GM18498 (cell line): ENCODE measurements at regions not wholly inside any gene's neighbourhood (a gene's known extent, or its start where the extent isn't known, plus 50 kb on each side); places are given as distances from the start of the nearest gene placed in this dataset.
"Not testable (repeated sequence)": the region's sequence is repeated elsewhere in the genome, so short reads cannot be mapped to it uniquely, and the experiment has no call there.

Experiments
- ATAC-seq: cut with Tn5 transposase; IDR thresholded peaks from one replicate; pipeline ENCODE4 v1.9.1; 2021; ENCODE audit warnings: mild to moderate bottlenecking, moderate library complexity; ENCODE audit not compliant: unreplicated experiment

DNA sequence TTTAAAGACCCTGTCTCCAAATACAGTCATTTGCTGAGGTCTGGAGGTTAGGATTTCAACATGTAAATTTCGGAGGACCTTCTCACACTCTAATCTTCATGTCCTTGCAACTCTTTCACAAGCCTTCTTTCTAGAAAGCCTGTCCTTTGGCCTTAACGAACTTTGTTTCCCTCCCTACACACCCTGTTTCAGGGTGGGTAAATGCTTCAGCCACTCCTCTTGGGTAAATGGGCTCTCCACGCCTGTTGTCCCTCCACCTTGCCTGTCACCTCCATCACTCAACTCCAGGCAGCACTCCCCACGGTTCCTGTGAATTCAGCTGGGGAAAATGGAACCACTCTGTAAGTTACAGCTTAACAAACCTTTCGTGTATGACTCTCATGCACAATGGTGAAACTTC is 84.0 kb upstream of the COG2 start:
- ATAC-seq = no peak

DNA sequence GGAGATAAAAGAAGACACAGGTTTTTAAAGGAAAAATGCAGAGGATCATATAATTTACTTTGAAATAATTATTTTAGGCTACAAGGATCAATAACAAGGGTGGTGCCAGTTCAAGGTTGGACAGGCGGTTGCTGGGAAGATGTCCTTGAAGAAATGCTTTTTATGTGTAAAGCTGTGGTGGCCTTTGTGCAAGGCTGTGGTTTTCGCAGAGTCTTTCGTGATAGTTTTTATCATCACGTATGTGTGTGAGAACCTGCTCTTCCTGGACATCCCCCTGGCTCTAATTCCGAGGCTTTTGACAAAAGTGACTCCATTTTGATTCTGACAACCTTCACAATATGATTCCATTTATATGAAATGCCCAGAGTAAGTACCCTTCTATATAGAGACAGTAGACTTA is 85.8 kb upstream of the COG2 start:
- no peak for ATAC-seq

DNA sequence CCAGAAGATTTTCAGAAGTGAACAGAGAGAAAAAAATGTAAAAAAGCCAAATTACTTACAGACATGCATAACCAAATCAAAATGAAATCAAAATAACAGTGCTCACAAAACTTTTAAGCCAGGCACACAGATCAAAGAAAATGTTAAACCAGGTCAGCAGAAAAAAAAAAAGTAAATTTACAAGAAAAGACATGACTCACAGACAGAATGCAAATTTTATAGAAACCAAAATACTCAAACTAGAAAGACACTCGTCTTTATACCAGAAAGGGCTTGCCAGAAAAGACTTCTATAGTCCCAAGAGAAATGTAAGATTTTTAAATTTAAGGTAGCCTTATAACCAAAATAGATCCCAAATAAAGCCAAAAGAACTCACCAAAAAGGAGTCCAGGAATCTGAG is 86.5 kb upstream of the COG2 start:
- no peak for ATAC-seq

DNA sequence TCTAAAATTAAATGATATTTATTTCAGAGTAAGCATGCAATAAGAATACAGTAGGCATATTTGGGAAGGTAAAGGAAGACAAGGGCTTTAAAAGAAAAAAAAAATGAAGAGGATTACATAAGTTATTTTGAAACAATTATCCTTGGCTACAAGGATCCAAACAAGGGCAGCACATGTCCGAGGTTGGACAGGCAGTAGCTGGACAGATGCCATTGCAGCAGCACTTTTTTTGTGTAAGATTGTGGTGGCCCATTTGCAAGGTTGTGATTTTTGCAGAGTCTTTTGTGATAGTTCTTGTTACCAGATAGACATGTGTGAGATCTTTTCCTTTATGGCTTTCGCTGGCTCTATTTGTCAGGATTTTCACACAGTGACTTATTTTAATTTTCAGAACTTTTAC is 89.4 kb upstream of the COG2 start:
- ATAC-seq = no peak

DNA sequence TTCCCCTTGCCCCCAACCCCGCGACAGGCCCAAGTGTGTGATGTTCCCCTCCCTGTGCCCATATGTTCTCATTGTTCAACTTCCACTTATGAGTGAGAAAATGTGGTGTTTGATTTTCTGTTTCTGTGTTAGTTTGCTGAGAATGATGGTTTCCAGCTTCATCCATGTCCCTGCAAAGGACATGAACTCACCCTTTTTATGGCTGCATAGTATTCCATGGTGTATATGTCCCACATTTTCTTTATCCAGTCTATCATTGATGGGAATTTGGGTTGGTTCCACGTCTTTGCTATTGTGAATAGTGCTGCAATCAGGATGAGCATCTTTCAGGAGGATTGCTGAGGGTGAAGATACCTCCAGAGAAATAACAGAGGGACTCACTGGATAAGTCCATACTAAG is 91.3 kb upstream of the COG2 start:
- ATAC-seq = not testable (repeated sequence)

DNA sequence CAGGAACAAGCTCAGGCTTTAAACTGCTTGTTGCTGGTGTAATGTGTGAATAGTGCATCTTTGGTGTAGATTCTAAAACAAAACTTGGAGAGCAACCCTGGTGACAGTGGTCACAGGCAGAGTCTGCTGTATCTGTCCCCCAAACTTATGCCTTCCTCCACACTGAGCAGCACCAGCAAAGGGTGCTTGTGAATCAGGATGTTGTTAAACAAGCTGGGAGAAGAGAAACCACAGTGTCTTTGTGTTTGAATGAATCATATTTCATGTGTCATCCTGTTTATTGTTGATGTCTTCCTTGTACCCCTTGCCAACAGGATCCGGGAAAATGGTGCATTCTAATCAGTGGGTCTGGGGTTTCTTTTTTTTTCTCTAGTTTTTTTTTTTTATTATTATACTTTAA is 91.9 kb upstream of the COG2 start:
- no peak for ATAC-seq

DNA sequence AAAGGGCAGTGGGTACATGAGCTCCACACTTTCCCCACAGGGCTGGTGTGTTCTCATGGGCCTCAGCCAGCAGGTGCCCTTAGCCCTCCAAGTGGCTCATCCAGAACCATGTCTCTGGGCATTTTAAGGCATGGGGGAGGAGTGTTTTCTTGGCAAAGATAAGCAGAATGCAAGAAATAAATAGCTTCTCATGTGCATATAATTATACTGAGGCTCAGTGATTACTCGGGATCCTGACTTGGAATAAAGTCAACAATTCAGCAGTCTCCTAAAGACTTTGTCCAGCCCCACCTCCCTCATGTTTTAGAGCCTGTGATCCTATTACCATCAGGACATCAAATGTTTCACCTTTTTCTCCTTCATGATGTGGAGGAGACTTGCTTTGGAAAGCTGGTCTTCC is 92.7 kb upstream of the COG2 start:
- no peak for ATAC-seq

DNA sequence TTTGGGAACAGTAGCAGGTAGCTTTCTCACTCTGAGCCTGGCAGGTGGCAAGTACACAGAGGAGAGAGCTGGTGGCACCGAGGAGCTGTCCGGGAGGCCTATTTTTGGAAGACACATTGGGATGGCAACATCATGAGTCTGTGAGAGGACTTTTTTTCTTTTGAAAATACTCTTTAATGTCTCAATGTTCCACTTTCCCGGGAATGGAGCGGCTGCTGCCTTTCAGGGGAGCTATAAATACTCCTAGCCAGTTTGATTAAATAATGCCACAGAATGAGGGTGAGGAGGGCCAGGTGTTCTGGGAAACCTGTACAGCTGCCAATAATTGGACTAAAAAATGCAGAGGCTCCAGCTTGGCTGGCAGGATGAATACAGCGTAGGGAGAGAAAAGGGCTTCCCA is 93.3 kb upstream of the COG2 start:
- ATAC-seq = no peak

DNA sequence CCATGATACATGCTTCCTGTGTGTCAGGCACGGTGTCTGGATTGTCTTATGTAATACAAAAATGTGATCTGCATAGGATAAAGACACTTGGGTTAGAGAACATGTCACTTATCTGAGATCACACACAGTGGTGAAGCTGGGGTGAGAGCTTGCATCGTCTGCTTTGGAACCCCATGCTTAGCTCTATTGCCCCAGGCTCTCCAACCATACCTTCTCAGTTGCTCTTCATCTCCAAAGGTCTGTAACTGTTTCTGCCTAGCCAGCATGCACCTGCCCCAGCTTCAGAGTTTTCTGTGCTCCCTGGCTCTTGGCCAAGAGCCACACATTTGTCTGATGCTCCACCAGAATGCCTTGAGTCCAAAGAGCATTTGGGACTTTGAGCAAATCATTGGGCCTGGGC is 93.9 kb upstream of the COG2 start:
- no peak for ATAC-seq

DNA sequence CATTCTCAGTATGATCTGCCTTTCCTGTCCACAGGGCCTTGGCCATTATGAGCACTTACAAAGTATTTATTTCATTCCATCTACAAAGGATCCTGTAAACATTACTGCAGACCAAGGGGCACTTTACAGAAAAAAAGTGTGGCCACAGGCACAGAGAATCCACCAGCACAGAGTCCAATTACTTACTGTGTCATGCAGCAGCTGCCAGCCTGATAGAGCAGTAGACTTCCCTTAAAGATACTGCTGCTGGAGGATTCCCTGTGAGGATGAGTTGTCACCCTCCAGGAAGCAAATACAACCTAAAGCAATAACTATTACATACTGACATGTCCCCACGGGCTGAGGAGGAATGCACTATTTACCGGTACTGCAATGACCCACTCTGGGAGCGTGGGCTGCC is 97.1 kb upstream of the COG2 start:
- ATAC-seq = no peak

DNA sequence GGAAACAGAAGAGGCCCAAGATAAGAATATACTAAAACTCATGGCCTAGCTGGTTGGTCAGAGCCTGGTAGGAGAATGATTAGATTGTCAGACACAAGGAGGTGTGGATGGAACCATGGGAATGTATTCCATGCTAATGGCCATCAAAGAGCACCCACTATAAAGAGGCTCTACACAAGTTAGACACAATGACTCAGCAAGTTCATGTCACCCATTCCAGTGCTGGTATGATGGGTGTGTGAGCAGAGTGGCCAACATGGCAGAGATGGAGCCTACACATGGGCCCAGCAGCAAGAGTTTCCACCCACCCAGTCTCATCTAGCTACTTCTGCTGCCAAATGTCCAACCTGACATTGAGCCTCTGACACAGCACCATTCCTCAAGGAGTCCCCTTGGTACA is 97.5 kb upstream of the COG2 start:
- ATAC-seq = no peak

DNA sequence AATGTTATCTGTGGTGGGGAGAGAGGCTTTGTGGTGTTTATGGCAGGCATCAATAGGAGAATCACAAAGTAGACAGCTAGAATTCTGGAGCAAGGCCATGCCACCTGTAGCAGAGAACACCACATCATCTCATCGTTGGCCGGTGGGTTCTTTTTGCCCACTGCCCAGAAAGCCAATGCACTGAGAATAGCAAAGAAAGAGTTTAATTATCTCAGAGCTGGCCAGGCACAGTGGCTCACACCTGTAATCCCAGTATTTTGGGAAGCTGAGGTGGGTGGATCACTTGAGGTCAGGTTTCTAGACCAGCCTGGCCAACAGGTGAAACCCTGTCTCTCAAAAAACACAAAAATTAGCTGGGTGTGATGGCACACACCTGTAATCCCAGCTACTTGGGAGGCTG is 99.2 kb upstream of the COG2 start:
- ATAC-seq = no peak

DNA sequence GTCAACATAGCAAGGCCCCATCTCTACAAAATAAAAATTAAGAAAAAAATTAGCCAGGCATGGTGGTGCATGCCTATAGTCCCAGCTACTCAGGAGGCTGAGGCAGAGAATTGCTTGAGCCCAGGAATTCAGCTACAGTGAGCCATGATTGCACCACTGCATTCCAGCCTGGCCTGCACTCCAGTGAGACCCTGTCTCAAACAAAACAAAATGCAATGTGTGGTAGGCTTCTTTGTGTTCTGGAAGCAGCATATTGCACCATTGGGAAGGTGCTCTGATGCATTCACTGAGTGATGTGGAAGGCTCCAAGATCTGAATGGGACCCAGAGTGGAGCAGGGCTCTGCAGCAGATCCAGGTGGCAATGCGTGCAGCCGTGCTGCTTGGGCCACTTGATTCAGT is 99.6 kb upstream of the COG2 start:
- ATAC-seq = no peak

DNA sequence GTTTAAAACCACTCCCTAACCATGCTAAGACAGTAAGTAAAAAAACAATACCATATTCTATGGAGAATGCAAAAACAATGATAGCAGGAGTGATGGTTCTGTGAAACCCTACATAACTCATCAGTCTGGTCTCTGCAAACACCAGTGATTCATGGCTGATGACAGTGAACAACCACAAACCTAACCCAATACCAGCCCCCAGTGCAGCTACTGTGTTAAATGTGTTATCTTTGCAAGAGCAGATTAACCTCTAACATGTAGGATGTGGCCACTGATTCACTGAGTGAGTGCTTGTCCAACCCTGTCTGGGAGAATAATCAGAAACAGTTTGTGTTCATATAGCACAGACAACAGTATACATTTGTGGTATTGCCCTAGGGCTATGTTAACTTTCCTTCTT is 100.2 kb upstream of the COG2 start:
- no peak for ATAC-seq

DNA sequence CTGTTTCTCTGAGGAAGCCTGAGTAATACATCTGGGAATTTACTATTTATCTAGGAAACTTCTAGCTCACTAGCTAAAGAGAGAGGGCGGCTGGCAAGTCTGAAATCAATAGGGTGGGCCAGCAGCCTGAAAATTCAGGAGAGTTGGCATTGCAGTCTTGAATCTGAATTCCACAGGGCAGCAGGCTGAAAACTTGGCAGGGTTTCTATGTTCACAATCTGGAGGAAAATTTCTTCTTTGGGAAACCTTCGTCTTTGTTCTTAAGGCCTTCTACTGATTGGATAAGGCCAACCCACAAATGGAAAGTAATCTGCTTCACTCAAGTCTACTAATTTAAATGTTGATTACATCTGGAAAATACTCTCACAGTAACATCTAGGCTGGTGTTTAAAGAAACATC is 101.0 kb upstream of the COG2 start:
- ATAC-seq = no peak

DNA sequence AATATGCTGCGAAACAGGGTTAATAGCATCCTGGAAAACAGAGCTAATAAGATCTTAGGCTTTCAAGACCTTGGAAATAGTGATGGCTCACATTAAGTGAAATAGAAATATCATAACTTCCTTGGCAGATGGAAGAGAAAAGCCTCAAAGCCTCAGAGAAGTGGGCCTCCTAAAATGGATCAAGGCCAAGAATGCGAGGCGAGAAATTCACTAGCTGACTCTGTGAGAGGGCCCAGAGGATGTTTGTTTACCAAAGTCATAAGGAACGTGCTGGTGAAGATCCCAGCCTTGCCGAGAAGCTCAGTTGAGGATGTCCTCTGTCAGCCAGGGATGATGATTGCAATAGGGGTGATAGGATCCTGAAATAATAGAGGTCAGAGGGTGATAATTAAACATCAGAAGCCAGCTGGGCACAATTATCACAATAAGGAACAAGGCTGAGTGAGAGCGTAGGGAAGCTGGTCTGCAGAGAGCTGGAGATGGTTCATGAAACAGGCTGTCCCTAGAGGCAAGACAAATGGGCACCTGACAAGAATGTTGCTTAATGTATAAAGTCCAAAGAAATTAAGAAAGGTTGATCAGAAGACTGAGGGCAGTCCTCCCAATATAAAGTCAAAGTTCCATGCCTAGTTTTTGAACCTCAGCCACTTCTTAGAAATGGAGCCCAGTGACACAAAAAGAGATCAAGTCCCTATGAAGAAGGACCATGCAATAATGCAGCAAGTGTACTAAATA is 101.7 kb upstream of the COG2 start:
- no peak for ATAC-seq

DNA sequence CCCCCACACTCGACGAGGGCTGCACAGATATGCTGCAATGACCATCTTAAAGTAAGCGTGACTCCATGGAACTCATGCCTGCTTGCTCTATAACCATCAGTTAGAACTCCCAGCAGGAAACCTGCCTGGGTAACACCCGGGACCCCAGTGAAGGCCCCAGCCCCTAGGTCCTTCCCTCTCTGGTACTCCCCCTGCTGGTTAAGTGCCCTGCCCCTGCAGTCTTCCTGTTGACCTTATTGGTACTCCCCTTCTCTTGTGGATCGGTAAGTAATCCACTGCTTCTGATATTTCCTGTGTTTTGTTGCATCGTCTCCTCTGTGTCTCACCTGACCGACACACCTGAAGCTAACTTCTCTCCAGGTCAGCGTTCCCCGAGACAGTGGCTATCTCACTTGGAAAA is 104.8 kb upstream of the COG2 start:
- ATAC-seq = no peak

DNA sequence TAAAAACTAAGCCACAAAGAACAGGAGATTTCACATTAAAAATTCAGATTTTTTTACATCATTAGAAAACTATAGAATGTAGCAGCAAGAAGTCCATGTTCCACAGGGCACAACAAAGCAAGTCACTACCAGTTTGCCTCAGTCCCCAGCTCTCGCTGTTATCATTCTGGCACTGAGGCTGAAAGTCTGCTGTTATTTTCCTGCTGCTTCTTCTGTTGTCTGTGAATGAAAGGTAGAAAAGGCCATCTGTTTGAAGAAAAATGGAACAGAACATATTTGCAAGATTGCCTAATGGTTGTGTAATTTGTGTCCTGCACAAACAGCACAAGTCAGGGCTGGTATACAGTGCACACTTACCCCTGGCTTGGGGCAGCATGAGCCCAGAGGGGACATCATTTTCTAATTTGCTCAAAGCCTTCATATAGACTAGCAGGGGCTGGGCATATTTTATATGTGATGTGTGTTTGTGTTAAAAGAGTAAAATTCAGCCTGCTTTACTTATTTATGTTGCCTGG is 105.6 kb upstream of the COG2 start:
- no peak for ATAC-seq

DNA sequence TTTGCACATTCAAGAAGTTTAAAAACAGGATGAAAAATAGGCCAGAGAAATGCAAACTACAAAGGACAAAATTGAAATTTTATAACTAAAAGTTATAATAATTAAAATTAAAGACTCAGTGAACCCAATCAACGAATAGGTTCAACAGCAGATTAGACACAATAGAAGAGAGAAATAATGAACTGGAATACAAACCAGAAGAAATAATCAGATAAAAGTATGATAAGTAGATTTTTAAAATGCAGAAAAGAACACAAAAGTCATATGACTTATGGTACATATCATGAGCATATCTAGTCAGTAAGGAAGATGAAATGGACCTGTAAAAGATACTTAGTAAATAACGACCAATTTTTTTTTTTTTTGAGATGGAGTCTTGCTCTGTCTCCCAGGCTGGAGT is 108.1 kb upstream of the COG2 start:
- no peak for ATAC-seq

DNA sequence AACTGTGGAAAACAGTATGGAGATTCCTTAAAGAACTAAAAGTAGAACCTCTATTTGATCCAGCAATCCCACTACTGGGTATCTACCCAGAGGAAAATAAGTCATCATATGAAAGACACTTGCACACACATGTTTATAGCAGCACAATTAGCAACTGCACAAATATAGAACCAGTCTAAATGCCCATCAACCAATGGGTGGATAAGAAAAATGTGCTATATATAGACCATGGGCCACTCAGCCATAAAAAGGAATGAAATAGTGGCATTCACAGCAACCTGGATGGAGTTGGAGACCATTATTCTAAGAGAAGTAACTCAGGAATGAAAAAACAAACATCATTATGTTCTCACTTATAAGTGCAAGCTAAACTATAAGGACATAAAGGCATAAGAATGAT is 105.0 kb upstream of the PGBD5 start:
- ATAC-seq = no peak

DNA sequence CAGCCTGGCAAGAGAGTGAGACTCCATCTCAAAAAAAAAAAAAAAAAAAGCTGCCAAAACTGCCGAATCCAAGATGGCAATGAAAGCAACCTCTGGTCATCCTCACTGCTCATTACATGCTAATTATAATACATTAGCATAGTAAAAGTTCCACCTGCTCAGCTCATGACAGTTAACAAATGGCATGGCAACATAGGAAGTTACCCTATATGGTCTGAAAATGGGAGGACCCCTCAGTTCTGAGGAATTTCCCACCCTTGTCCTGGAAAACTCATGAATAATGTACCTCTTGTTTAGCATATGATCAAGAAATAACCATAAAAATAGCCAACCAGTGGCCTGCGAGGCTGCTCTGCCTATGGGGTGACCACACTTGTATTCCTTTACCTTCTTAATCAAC is 93.1 kb upstream of the PGBD5 start:
- ATAC-seq = no peak

DNA sequence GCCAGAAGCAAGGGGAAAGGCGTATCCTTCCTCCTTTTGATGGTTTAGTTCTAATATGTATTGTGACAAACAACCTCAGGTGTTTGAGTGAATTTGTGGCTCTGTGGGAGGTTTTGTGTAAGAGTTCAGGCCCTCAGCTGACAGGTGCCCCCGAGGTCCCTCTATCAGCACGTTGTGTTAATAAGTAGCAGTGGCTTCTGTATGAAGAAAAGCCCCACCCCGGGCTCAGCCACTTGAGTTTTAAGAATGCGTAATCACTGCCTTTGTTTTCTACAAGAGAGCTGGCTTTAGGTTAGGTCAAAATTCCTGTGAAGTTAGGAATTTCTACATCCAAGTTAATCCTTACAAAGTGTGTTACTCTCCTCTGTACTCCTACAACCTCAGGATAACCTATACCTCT is 92.4 kb upstream of the PGBD5 start:
- ATAC-seq = no peak

DNA sequence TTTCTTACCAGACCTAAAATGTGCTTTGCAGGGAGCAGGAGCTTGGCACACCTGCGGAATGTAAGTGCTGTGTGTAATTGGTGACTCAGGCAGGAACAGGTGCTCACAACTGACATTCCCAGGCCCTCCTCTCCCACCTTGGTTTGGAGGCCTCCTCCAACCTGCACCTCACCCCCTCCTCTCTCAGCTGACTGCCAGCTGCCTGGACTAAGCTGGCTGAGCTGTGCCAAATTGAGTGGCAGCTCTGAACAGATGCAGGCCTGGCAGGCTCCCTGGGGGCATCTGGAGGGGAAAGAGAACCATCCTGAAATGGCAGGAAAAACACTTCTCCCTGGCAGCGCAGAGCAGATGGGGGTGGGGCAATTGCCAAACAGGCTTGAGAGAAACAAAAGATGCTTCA is 91.7 kb upstream of the PGBD5 start:
- ATAC-seq = no peak
